ENCODE measurements at regions not wholly inside any gene's neighbourhood (a gene's known extent, or its start where the extent isn't known, plus 50 kb on each side); places are given as distances from the start of the nearest gene placed in this dataset.
"Not testable (repeated sequence)": the region's sequence is repeated elsewhere in the genome, so short reads cannot be mapped to it uniquely, and the experiment has no call there.

GRCh38 chr3:74413547-74414241 is 200.8 kb downstream of the CNTN3 start:
- DNase-seq: no peak

- no peak for DNase-seq
Measured at GRCh38 chr3:74410276-74410941, 204.1 kb downstream of the CNTN3 start.

GRCh38 chr3:74409066-74409465 is 205.4 kb downstream of the CNTN3 start:
- no peak for DNase-seq

GRCh38 chr3:74403307-74403706 is 211.2 kb downstream of the CNTN3 start:
- no peak for DNase-seq

GRCh38 chr3:74402821-74403220 is 211.6 kb downstream of the CNTN3 start:
- no peak for DNase-seq

- DNase-seq: no peak
Measured at GRCh38 chr3:74393426-74393825, 221.0 kb downstream of the CNTN3 start.

GRCh38 chr3:74390121-74390877 is 224.2 kb downstream of the CNTN3 start:
- DNase-seq: no peak

- DNase-seq: no peak
Measured at GRCh38 chr3:74387111-74387735, 227.2 kb downstream of the CNTN3 start.

GRCh38 chr3:74384159-74384558 is 230.3 kb downstream of the CNTN3 start:
- no peak for DNase-seq

- DNase-seq: no peak
Measured at GRCh38 chr3:74377669-74378068, 236.8 kb downstream of the CNTN3 start.

GRCh38 chr3:74376323-74376722 is 238.1 kb downstream of the CNTN3 start:
- DNase-seq: not testable (repeated sequence)

- no peak for DNase-seq
Measured at GRCh38 chr3:74375653-74376052, 238.8 kb downstream of the CNTN3 start.

- no peak for DNase-seq
Measured at GRCh38 chr3:74372743-74373142, 241.7 kb downstream of the CNTN3 start.

GRCh38 chr3:74370342-74370741 is 244.1 kb downstream of the CNTN3 start:
- DNase-seq: no peak

GRCh38 chr3:74366331-74366730 is 248.1 kb downstream of the CNTN3 start:
- DNase-seq: no peak

GRCh38 chr3:74363346-74363745 is 251.1 kb downstream of the CNTN3 start:
- DNase-seq: no peak

GRCh38 chr3:74360406-74360805 is 254.1 kb downstream of the CNTN3 start:
- DNase-seq: no peak

- DNase-seq: no peak
Measured at GRCh38 chr3:74357881-74358280, 256.6 kb downstream of the CNTN3 start.

GRCh38 chr3:74353039-74353438 is 261.4 kb downstream of the CNTN3 start:
- DNase-seq: no peak

- no peak for DNase-seq
Measured at GRCh38 chr3:74352166-74352565, 262.3 kb downstream of the CNTN3 start.

GRCh38 chr3:74351213-74351612 is 263.2 kb downstream of the CNTN3 start:
- no peak for DNase-seq

GRCh38 chr3:74349015-74349414 is 265.4 kb downstream of the CNTN3 start:
- no peak for DNase-seq

- DNase-seq: no peak
Measured at GRCh38 chr3:74347563-74348268, 266.7 kb downstream of the CNTN3 start.
